IMR-90 (cell line): ENCODE measurements at regions not wholly inside any gene's neighbourhood (a gene's known extent, or its start where the extent isn't known, plus 50 kb on each side); places are given as distances from the start of the nearest gene placed in this dataset.

ENCODE experiments used
- ATAC-seq: fragments of 200-7000 bp; cut with Tn5 transposase; 2 replicates; pipeline ENCODE4 v1.9.1; 2020; ENCODE audit warnings: low read depth, mild to moderate bottlenecking, moderate library complexity
- BruUV-seq: library from RNA; stranded (reverse); fragments of 400-500 nt; replicated peaks from 2 replicates; lab custom pipeline; 2021; lab: Mats Ljungman, UMichigan
- CTCF ChIA-PET: fragments of 300-600 bp; formaldehyde crosslinking; extraction: SDS; loops from one replicate; lab custom pipeline; 2021; ENCODE audit warnings: antibody characterized with exemption; lab: Yijun Ruan, JAX
- POLR2A ChIA-PET: fragments of 300-600 bp; sonication (Branson Sonifier 250); formaldehyde crosslinking; loops from one replicate; lab custom pipeline; 2022; ENCODE audit warnings: antibody characterized with exemption; ENCODE audit not compliant: unreplicated experiment; lab: Charles Lee
- DNase-seq: peaks from one replicate; pipeline ENCODE4 v3.0.0; 2013
- H2AFZ ChIP-seq: replicated peaks from 2 replicates; pipeline ENCODE3; 2013; ENCODE audit warnings: low read length, mild to moderate bottlenecking; ENCODE audit not compliant: poor library complexity
- H2AK5ac ChIP-seq: 2 replicates; pipeline ENCODE4 v1.6.1; 2013; ENCODE audit warnings: low read depth, low read length, inconsistent platforms
- H2AK9ac ChIP-seq: replicated peaks from 2 replicates; pipeline ENCODE3; 2013; ENCODE audit warnings: mild to moderate bottlenecking, low read depth, low read length, moderate library complexity; ENCODE audit not compliant: poor library complexity
- H2BK120ac ChIP-seq: 2 replicates; pipeline ENCODE4 v1.6.1; 2013; ENCODE audit warnings: low read depth, low read length, inconsistent platforms
- H2BK15ac ChIP-seq: 3 replicates; pipeline ENCODE4 v1.6.1; 2013; ENCODE audit warnings: low read depth, low read length, inconsistent platforms
- H2BK20ac ChIP-seq: 2 replicates; pipeline ENCODE4 v1.6.1; 2013; ENCODE audit warnings: low read depth, mild to moderate bottlenecking, inconsistent platforms, low read length, moderate library complexity
- H2BK5ac ChIP-seq: 2 replicates; pipeline ENCODE4 v1.6.1; 2013; ENCODE audit warnings: mild to moderate bottlenecking, low read depth, low read length, inconsistent platforms; ENCODE audit not compliant: poor library complexity, severe bottlenecking
- H3K14ac ChIP-seq: replicated peaks from 2 replicates; pipeline ENCODE4 v1.6.1; 2013; ENCODE audit warnings: low read depth, low read length, inconsistent platforms
- H3K18ac ChIP-seq: 2 replicates; pipeline ENCODE4 v1.6.1; 2013; ENCODE audit warnings: low read depth, low read length, control low read depth
- H3K23ac ChIP-seq: 2 replicates; pipeline ENCODE4 v1.6.1; 2013; ENCODE audit warnings: low read depth, low read length, inconsistent platforms
- H3K27ac ChIP-seq: 2 replicates; pipeline ENCODE4 v1.5.1; 2013; ENCODE audit warnings: mild to moderate bottlenecking, control low read depth, low read length; ENCODE audit not compliant: insufficient read depth
- H3K27me3 ChIP-seq: 2 replicates; pipeline ENCODE4 v1.6.1; 2013; ENCODE audit warnings: low read length; ENCODE audit not compliant: control insufficient read depth, insufficient read depth
- H3K36me3 ChIP-seq: 2 replicates; pipeline ENCODE4 v1.6.1; 2013; ENCODE audit warnings: low read length, mixed read lengths; ENCODE audit not compliant: control insufficient read depth, insufficient read depth
- H3K4ac ChIP-seq: 2 replicates; pipeline ENCODE4 v1.6.1; 2013; ENCODE audit warnings: low read depth, low read length, inconsistent platforms
- H3K4me1 ChIP-seq: 2 replicates; pipeline ENCODE4 v1.6.1; 2013; ENCODE audit warnings: low read length, mixed read lengths; ENCODE audit not compliant: control insufficient read depth, insufficient read depth
- H3K4me2 ChIP-seq: 2 replicates; pipeline ENCODE4 v1.6.1; 2013; ENCODE audit warnings: low read depth, mild to moderate bottlenecking, control low read depth, low read length, moderate library complexity
- H3K4me3 ChIP-seq: 2 replicates; pipeline ENCODE4 v1.5.1; 2013; ENCODE audit warnings: low read depth, mild to moderate bottlenecking, control low read depth, low read length, moderate library complexity; ENCODE audit not compliant: insufficient read depth
- H3K56ac ChIP-seq: 2 replicates; pipeline ENCODE4 v1.6.1; 2013; ENCODE audit warnings: low read length, inconsistent platforms; ENCODE audit not compliant: insufficient read depth; ENCODE audit errors: extremely low read depth
- H3K79me1 ChIP-seq, 2 experiments: 2 replicates each; pipeline ENCODE4 v1.6.1; 2013; ENCODE audit warnings: low read length in 2 of 2, inconsistent platforms in 1 of 2, low read depth in 1 of 2
- H3K9ac ChIP-seq: 2 replicates; pipeline ENCODE4 v1.6.1; 2013; ENCODE audit warnings: low read depth, low read length, control low read depth
- H3K9me1 ChIP-seq: 2 replicates; pipeline ENCODE4 v1.6.1; 2013; ENCODE audit warnings: low read length, inconsistent platforms; ENCODE audit not compliant: insufficient read depth
- H3K9me3 ChIP-seq: 2 replicates; pipeline ENCODE4 v1.6.1; 2013; ENCODE audit warnings: low read length; ENCODE audit not compliant: control insufficient read depth, insufficient read depth
- H4K20me1 ChIP-seq: 2 replicates; pipeline ENCODE4 v1.6.1; 2013; ENCODE audit warnings: low read length, inconsistent platforms; ENCODE audit not compliant: insufficient read depth
- H4K5ac ChIP-seq: 2 replicates; pipeline ENCODE4 v1.6.1; 2013; ENCODE audit warnings: mild to moderate bottlenecking, low read depth, low read length, control low read depth
- H4K8ac ChIP-seq, 2 experiments: 2 replicates each; pipeline ENCODE4 v1.6.1; 2013; ENCODE audit warnings: low read depth in 2 of 2, low read length in 2 of 2, control low read depth in 1 of 2, inconsistent platforms in 1 of 2
- H4K91ac ChIP-seq: 2 replicates; pipeline ENCODE4 v1.6.1; 2013; ENCODE audit warnings: low read depth, low read length, inconsistent platforms; ENCODE audit not compliant: insufficient read depth
- MAZ ChIP-seq: IDR thresholded peaks from 2 replicates; pipeline ENCODE4 v1.6.1; 2012; ENCODE audit warnings: low read depth, mild to moderate bottlenecking, low read length, improper control_type of control experiment, moderate library complexity, borderline replicate concordance
- MXI1 ChIP-seq: IDR thresholded peaks from 2 replicates; pipeline ENCODE4 v1.6.1; 2012; ENCODE audit warnings: low read depth, mild to moderate bottlenecking, low read length, moderate library complexity, borderline replicate concordance
- NFE2L2 ChIP-seq: fragments of 150-350 bp; IDR thresholded peaks from 2 replicates; pipeline ENCODE4 v1.6.1; 2016; ENCODE audit warnings: low read depth, mild to moderate bottlenecking, low read length
- RFX5 ChIP-seq: IDR thresholded peaks from 2 replicates; pipeline ENCODE4 v1.8.0; 2012; ENCODE audit warnings: low read depth, mild to moderate bottlenecking, low read length, moderate library complexity
- SMC3 ChIP-seq: fragments of 150-350 bp; IDR thresholded peaks from 2 replicates; pipeline ENCODE4 v1.6.1; 2016; ENCODE audit warnings: low read depth, mild to moderate bottlenecking, antibody characterized with exemption, low read length, moderate library complexity
- WGBS, 2 experiments: methylation state at CpG; one replicate each; pipeline versions ENCODE4 v1.1.5 to v1.1.7; 2013; ENCODE audit warnings: missing lambda C conversion rate in 2 of 2; ENCODE audit not compliant: insufficient read length in 1 of 2; ENCODE audit errors: extremely low coverage in 2 of 2; 5-methylcytosine and 5-hydroxymethylcytosine counted together
- dilution Hi-C: fragments of 300-500 bp; cut with HindIII; formaldehyde crosslinking; loops from one replicate; pipeline ENCODE4 v1.14.3; 2018; ENCODE audit warnings: low sequenced_read_pairs; ENCODE audit not compliant: unreplicated experiment
- in situ Hi-C: fragments of 300-500 bp; cut with MboI; formaldehyde crosslinking; loops from 3 replicates; pipeline ENCODE4 v1.14.3; 2019; ENCODE audit warnings: low sequenced_read_pairs, inconsistent platforms, mixed read lengths
- intact Hi-C: fragments of 100-400 bp; cut with micrococcal nuclease; formaldehyde crosslinking; loops from 2 replicates; pipeline ENCODE4 v1.10.0; 2022

DNA sequence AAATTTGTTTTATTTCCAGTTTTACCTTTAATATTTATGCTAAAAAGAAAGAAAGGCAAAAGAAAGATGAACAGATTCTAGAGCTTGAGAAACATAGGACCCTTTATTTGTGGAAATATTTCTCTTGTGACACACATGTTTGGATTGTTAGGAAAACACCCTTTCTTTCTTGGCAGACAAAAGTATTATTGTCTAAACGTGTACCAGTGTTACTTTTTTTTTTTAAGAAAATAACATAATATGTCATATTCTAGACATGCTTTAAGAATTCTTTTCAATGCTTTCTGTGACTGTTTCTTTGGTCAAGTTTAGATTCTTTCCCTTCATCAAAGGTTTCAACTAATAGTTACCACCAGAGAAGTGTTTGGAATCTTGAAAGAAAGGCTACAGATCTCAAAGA lies 183.4 kb upstream of the CNR1 start:
- H2BK5ac ChIP-seq: no peak overlapping the region
- no peak overlapping the region for H3K4me2 ChIP-seq
- DNase-seq (no peak), ATAC-seq (no peak)
- no peak overlapping the region for H2BK15ac ChIP-seq
- H2AFZ ChIP-seq: no peak overlapping the region
- no CpG with 5 or more reads among the region's 1 CpG for WGBS, 2 experiments
- peaks cover 4% of the 10 kb centered on the region; the same call in 1 of the 2 replicates for H3K9me3 ChIP-seq
- H3K23ac ChIP-seq: no peak overlapping the region
- H3K4ac ChIP-seq: no peak overlapping the region
- ChIA-PET POLR2A (no interaction called here), CTCF (interaction anchor here (0.6 kb wide), 1 partner anchor 22 kb away, joined by 3 read pairs; no protein-coding TSS in a partner anchor)
- no peak overlapping the region for H2BK120ac ChIP-seq
- no peak overlapping the region for H3K56ac ChIP-seq
- no peak overlapping the region for H3K18ac ChIP-seq
- no peak overlapping the region for H3K9ac ChIP-seq
- TF ChIP-seq RFX5 (no peak), SMC3 (no peak), NFE2L2 (no peak), MXI1 (no peak), MAZ (no peak)
- no peaks in the 10 kb centered on the region for H3K9me1 ChIP-seq
- no peak overlapping the region for H2AK9ac ChIP-seq
- dilution Hi-C loops (no loop called here), in situ Hi-C loops (no loop called here), intact Hi-C loops (no loop called here)
- H4K91ac ChIP-seq: no peak overlapping the region
- no peaks in the 10 kb centered on the region for H3K36me3 ChIP-seq
- no peak overlapping the region for H3K4me3 ChIP-seq
- H4K20me1 ChIP-seq: no peaks in the 10 kb centered on the region
- H3K4me1 ChIP-seq: no peaks in the 10 kb centered on the region
- no TSS peak for BruUV-seq
- no peaks in the 10 kb centered on the region for H3K79me1 ChIP-seq
- no peak overlapping the region for H4K8ac ChIP-seq
- H2BK20ac ChIP-seq: no peak overlapping the region
- H2AK5ac ChIP-seq: no peak overlapping the region
- no peak overlapping the region for H3K14ac ChIP-seq
- no peaks in the 10 kb centered on the region for H3K27me3 ChIP-seq
- H3K27ac ChIP-seq: no peak overlapping the region
- no peak overlapping the region for H4K5ac ChIP-seq
